Keratinocyte (primary cell): ENCODE measurements at regions not wholly inside any gene's neighbourhood (a gene's known extent, or its start where the extent isn't known, plus 50 kb on each side); places are given as distances from the start of the nearest gene placed in this dataset.

ENCODE experiments used
- DNase-seq: peaks from one replicate; pipeline ENCODE4 v3.0.0-alpha.2; 2011; ENCODE audit warnings: low read depth, missing footprints, low spot score
- FAIRE-seq: peaks from 2 replicates; lab custom pipeline; 2011; peaks lifted over from hg19 to GRCh38; lab: Jason Lieb, UNC
- H2AFZ ChIP-seq: 2 replicates; pipeline ENCODE4 v1.6.0; 2012; ENCODE audit warnings: low read length, control low read depth, inconsistent platforms; ENCODE audit not compliant: control insufficient read depth
- H3K27ac ChIP-seq: 2 replicates; pipeline ENCODE4 v1.5.1; 2011; ENCODE audit warnings: low read length; ENCODE audit not compliant: control insufficient read depth, insufficient read depth
- H3K27me3 ChIP-seq: 3 replicates; pipeline ENCODE4 v1.6.0; 2011; ENCODE audit warnings: low read length; ENCODE audit not compliant: control insufficient read depth, insufficient read depth; ENCODE audit errors: extremely low read depth
- H3K36me3 ChIP-seq, 2 experiments: 2 replicates in 1 of 2; 3 replicates in 1 of 2; pipeline ENCODE4 v1.5.1; 2011; ENCODE audit warnings: low read length in 2 of 2, mild to moderate bottlenecking in 1 of 2; ENCODE audit not compliant: control insufficient read depth in 2 of 2, insufficient read depth in 2 of 2; ENCODE audit errors: extremely low read depth in 1 of 2
- H3K4me1 ChIP-seq: 3 replicates; pipeline ENCODE4 v1.5.1; 2011; ENCODE audit warnings: low read length; ENCODE audit not compliant: control insufficient read depth, insufficient read depth; ENCODE audit errors: extremely low read depth
- H3K4me2 ChIP-seq: 3 replicates; pipeline ENCODE4 v1.6.0; 2011; ENCODE audit warnings: low read depth, low read length; ENCODE audit not compliant: control insufficient read depth, insufficient read depth; ENCODE audit errors: extremely low read depth
- H3K4me3 ChIP-seq, 3 experiments: fragments of 200-600 bp in 1 of 3; sonication (generic) in 1 of 3; 2 replicates in 2 of 3; 3 replicates in 1 of 3; pipeline ENCODE4 v1.5.1; 2011 to 2016; ENCODE audit warnings: low read length in 3 of 3, mild to moderate bottlenecking in 3 of 3, control low read depth in 2 of 3, inconsistent platforms in 1 of 3, low read depth in 1 of 3, mixed read lengths in 1 of 3, mixed run types in 1 of 3, moderate library complexity in 1 of 3; ENCODE audit not compliant: control insufficient read depth in 2 of 3, insufficient read depth in 2 of 3; ENCODE audit errors: extremely low read depth in 1 of 3
- H3K79me2 ChIP-seq: 2 replicates; pipeline ENCODE4 v1.6.0; 2012; ENCODE audit warnings: low read length; ENCODE audit not compliant: control insufficient read depth, insufficient read depth
- H3K9ac ChIP-seq: 3 replicates; pipeline ENCODE4 v1.6.0; 2011; ENCODE audit warnings: low read length; ENCODE audit not compliant: control insufficient read depth, insufficient read depth; ENCODE audit errors: extremely low read depth
- H3K9me1 ChIP-seq: 3 replicates; pipeline ENCODE4 v1.6.0; 2011; ENCODE audit warnings: low read length; ENCODE audit not compliant: control insufficient read depth, insufficient read depth; ENCODE audit errors: extremely low read depth
- H3K9me3 ChIP-seq: 2 replicates; pipeline ENCODE4 v1.5.1; 2012; ENCODE audit warnings: low read depth, low read length; ENCODE audit not compliant: control insufficient read depth
- H4K20me1 ChIP-seq: 3 replicates; pipeline ENCODE4 v1.6.0; 2011; ENCODE audit warnings: low read length; ENCODE audit not compliant: control insufficient read depth, insufficient read depth; ENCODE audit errors: extremely low read depth
- EZH2 ChIP-seq: IDR thresholded peaks from one replicate; pipeline ENCODE4 v1.6.1; 2012; ENCODE audit warnings: inconsistent platforms, mild to moderate bottlenecking, low read length, moderate library complexity
- dilution Hi-C: fragments of 300-500 bp; cut with MboI; formaldehyde crosslinking; loops from one replicate; pipeline ENCODE4 v1.7.0; 2020; ENCODE audit warnings: low sequenced_read_pairs; ENCODE audit not compliant: extremely low pct_ligation_motif_present
- TF ChIP-seq, protein P1 (sequence below), 3 experiments: IDR thresholded peaks in 1 of 3; conservative IDR thresholded peaks in 1 of 3; optimal IDR thresholded peaks in 1 of 3; 2 replicates in 2 of 3; 3 replicates in 1 of 3; pipeline versions ENCODE3 to v1.5.1; 2011; ENCODE audit warnings: low read length in 3 of 3, mild to moderate bottlenecking in 3 of 3, moderate library complexity in 2 of 3, control low read depth in 1 of 3, inconsistent platforms in 1 of 3; ENCODE audit not compliant: insufficient read depth in 2 of 3; ENCODE audit errors: extremely low read depth in 1 of 3

DNA sequence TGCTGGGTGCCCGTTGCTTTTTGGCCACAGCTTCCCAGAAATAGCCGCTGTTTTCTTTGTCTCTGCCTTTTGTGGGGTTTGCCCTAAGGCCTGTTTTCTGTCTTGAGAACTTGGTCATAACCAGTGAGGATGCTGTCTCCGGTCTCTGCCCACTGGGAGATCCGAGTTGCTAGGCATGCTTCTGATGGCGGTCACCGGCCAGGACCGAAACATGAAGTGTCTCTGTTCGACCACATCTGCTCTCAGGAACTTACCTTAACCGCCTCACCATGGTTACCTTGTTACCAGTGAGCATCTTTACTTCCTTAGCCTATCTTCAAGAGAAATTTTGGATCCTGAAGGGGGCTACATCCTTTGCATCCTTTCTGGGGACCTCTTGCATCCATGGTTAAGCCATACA, 91.9 kb downstream of the RTP5 start:
- H3K27me3 ChIP-seq, result no peaks in the 10 kb centered on the region
- no peaks in the 10 kb centered on the region for H3K79me2 ChIP-seq
- H3K4me3 ChIP-seq, result no peak overlapping the region
- no peaks in the 10 kb centered on the region for H3K36me3 ChIP-seq
- TF ChIP-seq, protein P1, sequence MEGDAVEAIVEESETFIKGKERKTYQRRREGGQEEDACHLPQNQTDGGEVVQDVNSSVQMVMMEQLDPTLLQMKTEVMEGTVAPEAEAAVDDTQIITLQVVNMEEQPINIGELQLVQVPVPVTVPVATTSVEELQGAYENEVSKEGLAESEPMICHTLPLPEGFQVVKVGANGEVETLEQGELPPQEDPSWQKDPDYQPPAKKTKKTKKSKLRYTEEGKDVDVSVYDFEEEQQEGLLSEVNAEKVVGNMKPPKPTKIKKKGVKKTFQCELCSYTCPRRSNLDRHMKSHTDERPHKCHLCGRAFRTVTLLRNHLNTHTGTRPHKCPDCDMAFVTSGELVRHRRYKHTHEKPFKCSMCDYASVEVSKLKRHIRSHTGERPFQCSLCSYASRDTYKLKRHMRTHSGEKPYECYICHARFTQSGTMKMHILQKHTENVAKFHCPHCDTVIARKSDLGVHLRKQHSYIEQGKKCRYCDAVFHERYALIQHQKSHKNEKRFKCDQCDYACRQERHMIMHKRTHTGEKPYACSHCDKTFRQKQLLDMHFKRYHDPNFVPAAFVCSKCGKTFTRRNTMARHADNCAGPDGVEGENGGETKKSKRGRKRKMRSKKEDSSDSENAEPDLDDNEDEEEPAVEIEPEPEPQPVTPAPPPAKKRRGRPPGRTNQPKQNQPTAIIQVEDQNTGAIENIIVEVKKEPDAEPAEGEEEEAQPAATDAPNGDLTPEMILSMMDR (optimal IDR thresholded peaks at IDR 0.05 in 1 of 3, IDR thresholded peaks at IDR 0.05 in 1 of 3, conservative IDR thresholded peaks at IDR 0.05 in 1 of 3; ENCODE audit: extremely low read depth in 1 of 3, insufficient read depth in 2 of 3, low read length in 3 of 3), result no peak
- no peak for TF ChIP-seq EZH2
- no peak for DNase-seq
- no peak for FAIRE-seq
- no peaks in the 10 kb centered on the region for H3K9me3 ChIP-seq
- H4K20me1 ChIP-seq, result no peaks in the 10 kb centered on the region
- H3K4me1 ChIP-seq, result no peaks in the 10 kb centered on the region
- dilution Hi-C loops, result no loop called here
- H3K9ac ChIP-seq, result no peak overlapping the region
- H3K27ac ChIP-seq, result no peak overlapping the region
- H3K4me2 ChIP-seq, result no peak overlapping the region
- no peaks in the 10 kb centered on the region for H3K9me1 ChIP-seq
- H2AFZ ChIP-seq, result no peak overlapping the region

DNA sequence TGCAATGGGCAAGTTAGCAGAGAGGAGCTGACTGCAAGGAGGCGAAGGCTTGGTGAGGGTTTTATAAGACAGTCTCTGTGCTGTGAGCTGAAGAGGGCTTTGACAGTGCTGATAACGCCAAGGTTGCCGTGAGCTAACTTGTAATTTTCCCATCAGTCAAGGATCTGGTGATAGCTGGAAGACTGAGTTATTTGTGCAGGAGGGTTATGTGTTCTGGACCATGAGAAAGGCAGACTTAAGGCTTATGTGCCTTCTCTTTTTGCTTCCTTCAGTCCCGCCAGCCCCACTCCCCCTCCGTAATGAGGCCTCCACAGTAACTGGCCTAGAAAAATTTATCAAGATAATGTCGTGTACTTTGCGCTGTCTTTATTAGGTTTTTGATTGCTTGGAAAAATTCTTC, 94.6 kb downstream of the RTP5 start:
- Histone ChIP-seq H3K79me2 (no peaks in the 10 kb centered on the region), H3K4me2 (no peak overlapping the region), H3K27me3 (no peaks in the 10 kb centered on the region), H3K9me1 (no peaks in the 10 kb centered on the region), H3K36me3 (no peaks in the 10 kb centered on the region), H3K4me1 (no peaks in the 10 kb centered on the region), H4K20me1 (no peaks in the 10 kb centered on the region), H2AFZ (no peak overlapping the region), H3K4me3 (no peak overlapping the region), H3K27ac (no peak overlapping the region), H3K9me3 (no peaks in the 10 kb centered on the region), H3K9ac (no peak overlapping the region)
- TF ChIP-seq EZH2, result no peak
- TF ChIP-seq, protein P1 (optimal IDR thresholded peaks at IDR 0.05 in 1 of 3, IDR thresholded peaks at IDR 0.05 in 1 of 3, conservative IDR thresholded peaks at IDR 0.05 in 1 of 3; ENCODE audit: extremely low read depth in 1 of 3, insufficient read depth in 2 of 3, low read length in 3 of 3), result no peak
- DNase-seq (no peak), FAIRE-seq (no peak)
- dilution Hi-C loops, result no loop called here
